ENCODE measurements at regions not wholly inside any gene's neighbourhood (a gene's known extent, or its start where the extent isn't known, plus 50 kb on each side); places are given as distances from the start of the nearest gene placed in this dataset.

GRCh38 chr9:78919701-78920100 lies 622.8 kb downstream of the PSAT1 start:
- TF ChIP-seq CTCF (IDR thresholded peaks at IDR 0.05; ENCODE audit: low read length) (no peak), EZH2phosphoT487 (IDR thresholded peaks at IDR 0.05; ENCODE audit: low read length) (no peak), EZH2 (optimal IDR thresholded peaks at IDR 0.05; ENCODE audit: low read depth, low read length) (no peak)
